Endothelial cell of umbilical vein (primary cell): ENCODE measurements at regions not wholly inside any gene's neighbourhood (a gene's known extent, or its start where the extent isn't known, plus 50 kb on each side); places are given as distances from the start of the nearest gene placed in this dataset.

ENCODE experiments used
- BruUV-seq: library from RNA; stranded (reverse); fragments of 400-500 nt; replicated peaks from 2 replicates; lab custom pipeline; 2021; lab: Mats Ljungman, UMichigan
- CTCF ChIA-PET: fragments of 300-600, 350-600 bp; sonication (Branson Sonifier 250); formaldehyde crosslinking; loops from one replicate; lab custom pipeline; 2021; ENCODE audit warnings: antibody characterized with exemption, inconsistent platforms; lab: Charles Lee
- POLR2A ChIA-PET: fragments of 300-600, 350-600 bp; sonication (Branson Sonifier 250); formaldehyde crosslinking; loops from one replicate; lab custom pipeline; 2021; ENCODE audit warnings: antibody characterized with exemption, inconsistent platforms; lab: Charles Lee
- DNase-seq: peaks from one replicate; pipeline ENCODE4 v3.0.0-alpha.2; 2011; ENCODE audit warnings: low read depth, low spot score
- FAIRE-seq: peaks from 2 replicates; lab custom pipeline; 2011; peaks lifted over from hg19 to GRCh38; lab: Jason Lieb, UNC
- H2AFZ ChIP-seq: 2 replicates; pipeline ENCODE4 v1.6.0; 2012; ENCODE audit warnings: low read depth, low read length, control low read depth, inconsistent platforms
- H3K27ac ChIP-seq: 2 replicates; pipeline ENCODE4 v1.5.1; 2011; ENCODE audit warnings: low read depth, mild to moderate bottlenecking, control low read depth, low read length, moderate library complexity; ENCODE audit not compliant: insufficient read depth
- H3K27me3 ChIP-seq, 2 experiments: 2 replicates each; pipeline versions ENCODE4 v1.6.0 to v1.6.1; 2011; ENCODE audit warnings: low read length in 2 of 2, mixed read lengths in 1 of 2; ENCODE audit not compliant: control insufficient read depth in 2 of 2, insufficient read depth in 2 of 2
- H3K36me3 ChIP-seq, 2 experiments: 2 replicates in 1 of 2; 3 replicates in 1 of 2; pipeline ENCODE4 v1.5.1; 2011; ENCODE audit warnings: low read length in 2 of 2, mild to moderate bottlenecking in 1 of 2, moderate library complexity in 1 of 2; ENCODE audit not compliant: control insufficient read depth in 2 of 2, insufficient read depth in 2 of 2; ENCODE audit errors: extremely low read depth in 1 of 2
- H3K4me1 ChIP-seq: 3 replicates; pipeline ENCODE4 v1.5.1; 2011; ENCODE audit warnings: mild to moderate bottlenecking, low read length; ENCODE audit not compliant: control insufficient read depth, insufficient read depth; ENCODE audit errors: extremely low read depth
- H3K4me2 ChIP-seq: 2 replicates; pipeline ENCODE4 v1.6.1; 2011; ENCODE audit warnings: low read length, control low read depth, mixed read lengths; ENCODE audit not compliant: insufficient read depth
- H3K4me3 ChIP-seq, 3 experiments: fragments of 200-600 bp in 1 of 3; sonication (generic), shearing (Covaris generic) in 1 of 3; replicated peaks in 1 of 3; 2 replicates each; pipeline ENCODE4 v1.5.1; 2011 to 2016; ENCODE audit warnings: control low read depth in 3 of 3, low read length in 3 of 3, mild to moderate bottlenecking in 2 of 3, inconsistent platforms in 1 of 3, low read depth in 1 of 3, moderate library complexity in 1 of 3; ENCODE audit not compliant: insufficient read depth in 1 of 3
- H3K79me2 ChIP-seq: 2 replicates; pipeline ENCODE4 v1.6.0; 2012; ENCODE audit warnings: low read length, inconsistent platforms; ENCODE audit not compliant: control insufficient read depth, insufficient read depth
- H3K9ac ChIP-seq: replicated peaks from 2 replicates; pipeline ENCODE3; 2011; ENCODE audit warnings: low read length, control low read depth; ENCODE audit not compliant: insufficient read depth; ENCODE audit errors: extremely low read depth
- H3K9me1 ChIP-seq: replicated peaks from 3 replicates; pipeline ENCODE4 v1.6.0; 2011; ENCODE audit warnings: mild to moderate bottlenecking, low read length; ENCODE audit not compliant: control insufficient read depth, insufficient read depth; ENCODE audit errors: extremely low read depth
- H3K9me3 ChIP-seq: replicated peaks from 2 replicates; pipeline ENCODE4 v1.5.1; 2012; ENCODE audit warnings: low read length, inconsistent platforms; ENCODE audit not compliant: control insufficient read depth, insufficient read depth
- H4K20me1 ChIP-seq: replicated peaks from 2 replicates; pipeline ENCODE3; 2011; ENCODE audit warnings: mild to moderate bottlenecking, low read length; ENCODE audit not compliant: control insufficient read depth, insufficient read depth; ENCODE audit errors: extremely low read depth
- EZH2 ChIP-seq: IDR thresholded peaks from 2 replicates; pipeline ENCODE4 v1.6.1; 2012; ENCODE audit warnings: borderline replicate concordance, low read depth, mild to moderate bottlenecking, moderate library complexity, low read length, inconsistent platforms; ENCODE audit not compliant: severe bottlenecking
- FOS ChIP-seq: IDR thresholded peaks from 2 replicates; pipeline ENCODE4 v1.6.1; 2011; ENCODE audit warnings: mild to moderate bottlenecking, low read length, moderate library complexity, borderline replicate concordance; ENCODE audit not compliant: insufficient read depth
- GATA2 ChIP-seq: IDR thresholded peaks from 2 replicates; pipeline ENCODE4 v1.7.0; 2011; ENCODE audit warnings: low read depth, mild to moderate bottlenecking, moderate library complexity, mixed read lengths, low read length; ENCODE audit not compliant: insufficient read length, insufficient read depth
- JUN ChIP-seq: IDR thresholded peaks from 2 replicates; pipeline ENCODE4 v1.6.1; 2011; ENCODE audit warnings: borderline replicate concordance, low read depth; ENCODE audit not compliant: insufficient read length, insufficient read depth
- MAX ChIP-seq: IDR thresholded peaks from 2 replicates; pipeline ENCODE4 v1.6.1; 2011; ENCODE audit not compliant: insufficient read depth, insufficient read length
- MYC ChIP-seq: IDR thresholded peaks from one replicate; pipeline ENCODE4 v1.6.1; 2011; ENCODE audit warnings: mild to moderate bottlenecking, low read depth, low read length
- POLR2A ChIP-seq: IDR thresholded peaks from 2 replicates; pipeline ENCODE4 v1.6.1; 2012; ENCODE audit warnings: low read depth, mild to moderate bottlenecking, control low read depth, low read length
- POLR2AphosphoS5 ChIP-seq: IDR thresholded peaks from 2 replicates; pipeline ENCODE4 v1.6.1; 2012; ENCODE audit warnings: low read depth, mild to moderate bottlenecking, control low read depth, low read length, moderate library complexity; ENCODE audit not compliant: insufficient read depth
- dilution Hi-C: fragments of 300-500 bp; cut with MboI; formaldehyde crosslinking; loops from one replicate; pipeline ENCODE4 v1.15.0; 2019; ENCODE audit warnings: low sequenced_read_pairs; ENCODE audit not compliant: extremely low pct_ligation_motif_present
- intact Hi-C: fragments of 100-400 bp; cut with micrococcal nuclease; formaldehyde crosslinking; loops from one replicate; pipeline ENCODE4 v1.10.0; 2022
- TF ChIP-seq, protein P1 (sequence below), 2 donors: IDR thresholded peaks; 1 replicate in 1 of 2; 2 replicates in 1 of 2; pipeline ENCODE4 v1.5.1; 2011; ENCODE audit warnings: low read length in 2 of 2, mild to moderate bottlenecking in 2 of 2, moderate library complexity in 2 of 2, control low read depth in 1 of 2, inconsistent platforms in 1 of 2, low read depth in 1 of 2; ENCODE audit not compliant: insufficient read depth in 1 of 2; ENCODE audit errors: extremely low read depth in 1 of 2

DNA sequence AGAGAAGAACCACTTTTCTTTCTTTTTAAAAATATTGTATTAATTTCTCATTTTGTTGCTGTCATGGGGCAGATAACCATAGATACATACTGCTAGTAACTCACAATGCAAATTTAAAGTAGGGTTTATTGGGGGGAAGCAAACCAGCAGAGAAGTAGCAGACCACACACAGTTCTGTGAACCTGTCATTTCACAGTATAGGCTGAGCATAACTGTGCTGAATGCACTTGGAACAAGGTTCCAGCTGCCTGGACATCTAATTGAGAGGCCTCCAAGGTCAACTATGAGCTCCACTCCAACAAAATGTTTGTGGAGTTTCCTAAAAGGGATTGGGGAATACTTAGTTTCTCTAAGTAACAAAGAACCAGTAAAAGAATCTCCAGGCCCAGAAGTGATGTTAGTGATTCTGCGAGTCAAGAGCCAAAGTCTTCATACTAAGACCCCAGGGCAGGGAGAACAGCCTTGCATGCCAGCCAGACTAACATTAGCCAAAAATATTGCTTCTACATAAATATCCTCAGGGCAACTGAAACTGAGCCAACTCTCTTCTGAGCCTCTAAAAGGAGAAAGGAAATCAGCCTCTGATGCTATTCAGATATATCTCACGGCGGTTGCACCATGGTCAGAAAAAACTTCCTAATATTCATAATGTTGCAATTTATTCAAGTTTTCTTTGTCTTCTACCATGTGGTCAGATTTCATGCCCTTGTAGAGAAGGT, 856.4 kb upstream of the ALCAM start:
- Histone ChIP-seq H3K4me2 (no peak overlapping the region), H3K79me2 (no peaks in the 10 kb centered on the region), H3K36me3 (no peaks in the 10 kb centered on the region), H3K27ac (no peak overlapping the region), H3K4me1 (no peaks in the 10 kb centered on the region), H3K9me1 (no peaks in the 10 kb centered on the region), H3K9me3 (no peaks in the 10 kb centered on the region), H3K4me3 (no peak overlapping the region), H3K27me3 (no peaks in the 10 kb centered on the region), H4K20me1 (no peaks in the 10 kb centered on the region), H2AFZ (no peak overlapping the region), H3K9ac (no peak overlapping the region)
- CTCF ChIA-PET = no interaction called here
- POLR2A ChIA-PET = no interaction called here
- TF ChIP-seq POLR2A (no peak), MYC (no peak), FOS (no peak), GATA2 (no peak), EZH2 (no peak), JUN (no peak), POLR2AphosphoS5 (no peak), MAX (no peak)
- TF ChIP-seq, protein P1, sequence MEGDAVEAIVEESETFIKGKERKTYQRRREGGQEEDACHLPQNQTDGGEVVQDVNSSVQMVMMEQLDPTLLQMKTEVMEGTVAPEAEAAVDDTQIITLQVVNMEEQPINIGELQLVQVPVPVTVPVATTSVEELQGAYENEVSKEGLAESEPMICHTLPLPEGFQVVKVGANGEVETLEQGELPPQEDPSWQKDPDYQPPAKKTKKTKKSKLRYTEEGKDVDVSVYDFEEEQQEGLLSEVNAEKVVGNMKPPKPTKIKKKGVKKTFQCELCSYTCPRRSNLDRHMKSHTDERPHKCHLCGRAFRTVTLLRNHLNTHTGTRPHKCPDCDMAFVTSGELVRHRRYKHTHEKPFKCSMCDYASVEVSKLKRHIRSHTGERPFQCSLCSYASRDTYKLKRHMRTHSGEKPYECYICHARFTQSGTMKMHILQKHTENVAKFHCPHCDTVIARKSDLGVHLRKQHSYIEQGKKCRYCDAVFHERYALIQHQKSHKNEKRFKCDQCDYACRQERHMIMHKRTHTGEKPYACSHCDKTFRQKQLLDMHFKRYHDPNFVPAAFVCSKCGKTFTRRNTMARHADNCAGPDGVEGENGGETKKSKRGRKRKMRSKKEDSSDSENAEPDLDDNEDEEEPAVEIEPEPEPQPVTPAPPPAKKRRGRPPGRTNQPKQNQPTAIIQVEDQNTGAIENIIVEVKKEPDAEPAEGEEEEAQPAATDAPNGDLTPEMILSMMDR (IDR thresholded peaks at IDR 0.05; ENCODE audit: extremely low read depth in 1 of 2, insufficient read depth in 1 of 2, low read depth in 1 of 2, low read length in 2 of 2) = no peak
- dilution Hi-C loops = no loop called here
- no TSS peak for BruUV-seq
- DNase-seq = no peak
- no peak for FAIRE-seq
- intact Hi-C loops = no loop called here
